ENCODE measurements at regions not wholly inside any gene's neighbourhood (a gene's known extent, or its start where the extent isn't known, plus 50 kb on each side); places are given as distances from the start of the nearest gene placed in this dataset.

DNA sequence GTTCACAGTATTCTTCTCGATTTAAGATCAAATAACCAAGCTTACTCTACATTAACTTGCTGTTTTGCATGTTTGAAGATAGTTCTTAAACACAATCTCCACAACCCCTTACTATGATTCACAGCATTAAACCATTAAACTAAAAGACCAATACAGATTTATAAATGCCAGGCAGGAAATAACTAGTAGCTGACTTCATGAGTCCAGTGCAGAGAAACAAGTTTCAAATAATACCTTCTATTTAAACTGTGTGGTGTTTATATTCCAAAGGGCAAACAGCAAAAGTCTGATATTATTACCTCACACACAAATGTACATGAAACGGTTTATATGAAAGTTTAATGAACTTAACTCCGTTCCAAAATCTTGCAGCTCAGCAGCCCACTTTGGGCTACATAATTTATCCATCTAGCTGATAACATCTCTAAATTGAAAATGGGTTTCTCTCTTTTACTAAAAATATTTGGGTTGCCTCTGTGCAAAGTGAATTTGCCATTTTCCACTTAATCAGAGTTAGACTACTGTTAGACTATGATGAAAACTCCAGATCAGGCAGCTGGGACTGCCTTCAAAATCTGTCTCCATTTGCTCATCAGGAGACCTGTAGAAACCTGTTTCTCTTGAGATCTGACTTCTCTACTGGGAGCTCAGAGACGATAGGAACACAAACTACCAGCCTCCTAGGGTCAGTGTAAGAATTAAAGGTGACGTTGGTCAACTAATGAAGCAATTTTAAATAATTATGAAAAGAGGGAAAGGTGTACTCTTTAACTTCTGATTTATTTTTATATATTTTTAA, 287.3 kb downstream of the FZD1 start:
- Histone ChIP-seq H3K9me3 (ENCODE audit: control insufficient read depth in 1 of 2, insufficient read depth in 1 of 2, low read depth in 1 of 2, low read length in 2 of 2) (no peaks in the 10 kb centered on the region), H3K79me2 (ENCODE audit: insufficient read depth, low read length) (no peaks in the 10 kb centered on the region), H3K27me3 (ENCODE audit: insufficient read depth, low read length) (no peaks in the 10 kb centered on the region), H4K20me1 (ENCODE audit: insufficient read depth) (no peaks in the 10 kb centered on the region), H2AFZ (ENCODE audit: low read depth, low read length, poor library complexity, severe bottlenecking) (no peak overlapping the region), H3K4me3 (replicated peaks in 1 of 2; ENCODE audit: low read depth in 1 of 2, low read length in 2 of 2) (no peak overlapping the region), H3K9me2 (ENCODE audit: insufficient read depth) (no peaks in the 10 kb centered on the region), H3K4me1 (ENCODE audit: control insufficient read depth in 1 of 2, insufficient read depth in 2 of 2, low read length in 2 of 2) (no peaks in the 10 kb centered on the region), H3K27ac (ENCODE audit: low read depth, low read length) (no peak overlapping the region), H3K9ac (ENCODE audit: low read length) (no peak overlapping the region), H3K36me3 (ENCODE audit: control insufficient read depth in 1 of 2, insufficient read depth in 2 of 2, low read length in 2 of 2) (no peaks in the 10 kb centered on the region), H3K4me2 (ENCODE audit: low read length) (no peak overlapping the region)
- BruUV-seq (replicated peaks), result no TSS peak
- CTCF ChIA-PET, result no interaction called here
- RAD21 ChIA-PET (ENCODE audit: low non-redundant PET in 1 of 2, low total read pairs in 2 of 2, uncharacterized antibody in 2 of 2, unreplicated experiment in 2 of 2), result no interaction called here
- ATAC-seq (no peak), DNase-seq (ENCODE audit: low read depth, low spot score) (no peak)
- POLR2A ChIA-PET, result no interaction called here
- intact Hi-C loops (cut with micrococcal nuclease), result no loop called here
- TF ChIP-seq CBX3 (IDR thresholded peaks at IDR 0.05; ENCODE audit: low read depth), result no peak
- no peak for TF ChIP-seq EZH2 (IDR thresholded peaks at IDR 0.05)
- TF ChIP-seq FOSL1 (IDR thresholded peaks at IDR 0.05; ENCODE audit: low read depth), result no peak
- no peak for TF ChIP-seq YY1 (IDR thresholded peaks at IDR 0.05; ENCODE audit: extremely low read depth, insufficient replicate concordance, low read depth, low read length)

DNA sequence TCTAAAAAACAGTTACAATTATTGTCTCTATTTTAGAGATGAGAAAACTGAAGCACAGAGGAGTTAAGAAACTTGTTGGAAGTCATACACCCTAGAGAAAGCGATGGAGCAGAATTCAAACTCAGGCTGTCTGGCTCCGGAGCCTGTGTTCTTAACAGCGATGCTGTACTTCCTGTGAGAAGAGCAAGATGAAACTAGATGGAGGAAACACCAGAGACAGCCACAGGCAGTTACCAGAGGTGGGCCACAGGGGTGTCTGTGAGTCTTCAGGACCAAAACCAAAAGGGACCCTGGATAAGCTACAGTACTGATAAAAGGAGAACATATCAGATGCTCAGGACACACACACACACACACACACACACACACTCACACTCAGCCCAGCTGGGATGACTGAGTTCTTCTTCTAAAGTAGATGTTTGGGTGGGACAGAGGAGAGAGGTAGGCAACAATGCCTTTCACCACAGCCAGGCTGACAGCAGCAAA, 289.2 kb downstream of the FZD1 start:
- CTCF ChIA-PET, result no interaction called here

More for the DNA sequence above, 289.2 kb downstream of the FZD1 start:
- intact Hi-C loops (cut with micrococcal nuclease), result no loop called here
- H3K4me1 ChIP-seq (ENCODE audit: control insufficient read depth in 1 of 2, insufficient read depth in 2 of 2, low read length in 2 of 2), result peaks cover 0 to 13% of the 10 kb centered on the region in 2 experiments; a peak in 2 of 4 replicates
- TF ChIP-seq TCF7L2 (IDR thresholded peaks at IDR 0.05; ENCODE audit: borderline replicate concordance, extremely low read depth, insufficient read depth, insufficient read length), result no peak
- TF ChIP-seq YY1 (IDR thresholded peaks at IDR 0.05; ENCODE audit: extremely low read depth, insufficient replicate concordance, low read depth, low read length), result no peak
- no peak for TF ChIP-seq SRF (IDR thresholded peaks at IDR 0.05; ENCODE audit: low read depth)
- ChIA-PET RAD21 (ENCODE audit: low non-redundant PET in 1 of 2, low total read pairs in 2 of 2, uncharacterized antibody in 2 of 2, unreplicated experiment in 2 of 2) (no interaction called here), POLR2A (no interaction called here)
- no peaks in the 10 kb centered on the region for H3K9me2 ChIP-seq (ENCODE audit: insufficient read depth)
- H3K27me3 ChIP-seq (ENCODE audit: insufficient read depth, low read length), result no peaks in the 10 kb centered on the region
- no peaks in the 10 kb centered on the region for H3K9me3 ChIP-seq (ENCODE audit: control insufficient read depth in 1 of 2, insufficient read depth in 1 of 2, low read depth in 1 of 2, low read length in 2 of 2)
- no TSS peak for BruUV-seq (replicated peaks)
- no peaks in the 10 kb centered on the region for H3K79me2 ChIP-seq (ENCODE audit: insufficient read depth, low read length)
- H3K36me3 ChIP-seq (ENCODE audit: control insufficient read depth in 1 of 2, insufficient read depth in 2 of 2, low read length in 2 of 2), result no peaks in the 10 kb centered on the region
- H2AFZ ChIP-seq (ENCODE audit: low read depth, low read length, poor library complexity, severe bottlenecking), result no peak overlapping the region
- ATAC-seq (no peak), DNase-seq (ENCODE audit: low read depth, low spot score) (no peak)
- no peak overlapping the region for H3K9ac ChIP-seq (ENCODE audit: low read length)
- H3K4me2 ChIP-seq (ENCODE audit: low read length), result no peak overlapping the region
- no peak overlapping the region for H3K4me3 ChIP-seq (replicated peaks in 1 of 2; ENCODE audit: low read depth in 1 of 2, low read length in 2 of 2)
- no peak overlapping the region for H3K27ac ChIP-seq (ENCODE audit: low read depth, low read length)
- H4K20me1 ChIP-seq (ENCODE audit: insufficient read depth), result no peaks in the 10 kb centered on the region
